H1 (cell line): ENCODE measurements at regions not wholly inside any gene's neighbourhood (a gene's known extent, or its start where the extent isn't known, plus 50 kb on each side); places are given as distances from the start of the nearest gene placed in this dataset.

Experiments used
- CTCF ChIP-seq, 3 experiments: IDR thresholded peaks; 1 replicate in 2 of 3; 2 replicates in 1 of 3; pipeline versions ENCODE4 v1.5.1 to v1.6.1; 2011; ENCODE audit warnings: low read length in 3 of 3, mild to moderate bottlenecking in 3 of 3, inconsistent platforms in 2 of 3, low read depth in 1 of 3, moderate library complexity in 1 of 3; ENCODE audit not compliant: insufficient read depth in 1 of 3; ENCODE audit errors: control extremely low read depth in 1 of 3
- EZH2 ChIP-seq: fragments of 200-600 bp; sonication (generic); IDR thresholded peaks from 2 replicates; pipeline ENCODE4 v1.7.1; 2012; ENCODE audit warnings: low read depth, mild to moderate bottlenecking, moderate library complexity, low read length, inconsistent platforms; ENCODE audit not compliant: severe bottlenecking
- GABPA ChIP-seq: IDR thresholded peaks from 2 replicates; pipeline ENCODE4 v1.6.1; 2011; ENCODE audit warnings: mild to moderate bottlenecking, low read length, moderate library complexity, borderline replicate concordance; ENCODE audit not compliant: insufficient read depth
- POLR2A ChIP-seq, 2 experiments: IDR thresholded peaks; 1 replicate in 1 of 2; 2 replicates in 1 of 2; pipeline ENCODE4 v1.6.1; 2011; ENCODE audit warnings: low read depth in 2 of 2, low read length in 2 of 2, mild to moderate bottlenecking in 2 of 2; ENCODE audit errors: control extremely low read depth in 1 of 2
- POLR2AphosphoS5 ChIP-seq: IDR thresholded peaks from 2 replicates; pipeline ENCODE4 v1.6.1; 2011; ENCODE audit warnings: low read depth, low read length
- TEAD4 ChIP-seq: IDR thresholded peaks from 2 replicates; pipeline ENCODE4 v1.6.1; 2012; ENCODE audit warnings: low read depth, low read length, inconsistent platforms, mixed read lengths

- TF ChIP-seq TEAD4 (no peak), EZH2 (no peak), POLR2AphosphoS5 (no peak), CTCF (IDR thresholded peaks at IDR 0.05; ENCODE audit: control extremely low read depth in 1 of 3, insufficient read depth in 1 of 3, low read depth in 1 of 3, low read length in 3 of 3) (no peak), POLR2A (IDR thresholded peaks at IDR 0.05; ENCODE audit: control extremely low read depth in 1 of 2, low read depth in 2 of 2, low read length in 2 of 2) (no peak), GABPA (no peak)
Measured at GRCh38 chr2:180482696-180483095, 475.6 kb upstream of the CWC22 start.
